Sigmoid colon (tissue), 3 donors: ENCODE measurements at regions not wholly inside any gene's neighbourhood (a gene's known extent, or its start where the extent isn't known, plus 50 kb on each side); places are given as distances from the start of the nearest gene placed in this dataset.

Experiments used
- CTCF ChIP-seq, 4 experiments: fragments of 450-650 bp in 3 of 4; fragments of 200-600 bp in 1 of 4; IDR thresholded peaks; one replicate each; pipeline ENCODE4 v1.5.1; 2016 to 2019; ENCODE audit warnings: antibody characterized with exemption in 4 of 4, mild to moderate bottlenecking in 3 of 4, moderate library complexity in 2 of 4
- POLR2A ChIP-seq, 2 donors: fragments of 450-650 bp; IDR thresholded peaks; one replicate each; pipeline ENCODE4 v1.6.1; 2016; ENCODE audit warnings: antibody characterized with exemption in 2 of 2, mild to moderate bottlenecking in 2 of 2, moderate library complexity in 2 of 2

- TF ChIP-seq CTCF (IDR thresholded peaks at IDR 0.05) = no peak
- TF ChIP-seq POLR2A (IDR thresholded peaks at IDR 0.05) = no peak
Observed at GRCh38 chr3:43195115-43195498, 89.2 kb upstream of the POMGNT2 start.
